A549 (cell line): ENCODE measurements at regions not wholly inside any gene's neighbourhood (a gene's known extent, or its start where the extent isn't known, plus 50 kb on each side); places are given as distances from the start of the nearest gene placed in this dataset.
"Not testable (repeated sequence)": the region's sequence is repeated elsewhere in the genome, so short reads cannot be mapped to it uniquely, and the experiment has no call there.

Source experiments
- ATAC-seq, 2 experiments: fragments of 200-7000 bp in 1 of 2; fragments of >200 bp in 1 of 2; cut with Nextera tagmentation in 1 of 2; cut with Tn5 transposase in 1 of 2; 3 replicates each; pipeline versions ENCODE4 v1.8.0 to v1.9.1; 2018 to 2020; ENCODE audit warnings: mild to moderate bottlenecking in 1 of 2, moderate library complexity in 1 of 2
- CTCF ChIA-PET: fragments of 300-600 bp; sonication (Branson Sonifier 250); formaldehyde crosslinking; extraction: SDS; loops from one replicate; lab custom pipeline; 2021; ENCODE audit warnings: antibody characterized with exemption, inconsistent platforms; lab: Yijun Ruan, JAX
- POLR2A ChIA-PET: fragments of 350-600 bp; formaldehyde crosslinking; extraction: SDS; loops from one replicate; lab custom pipeline; 2021; ENCODE audit warnings: antibody characterized with exemption, inconsistent platforms; lab: Yijun Ruan, JAX
- DNase-seq, 2 experiments: peaks; one replicate each; pipeline versions ENCODE4 v3.0.0 to v3.0.0-alpha.2; 2011 to 2016; ENCODE audit warnings: low read depth in 1 of 2, low spot score in 1 of 2
- FAIRE-seq: peaks from 2 replicates; lab custom pipeline; 2011; peaks lifted over from hg19 to GRCh38; lab: Jason Lieb, UNC
- H3K27ac ChIP-seq, 2 experiments: fragments of >200 bp; sonication (Bioruptor Twin); formaldehyde crosslinking; 3 replicates each; pipeline ENCODE4 v1.5.1; 2016 to 2017
- H3K4me1 ChIP-seq: fragments of >200 bp; sonication (Bioruptor Twin); formaldehyde crosslinking; 3 replicates; pipeline ENCODE4 v1.6.1; 2016
- H3K4me2 ChIP-seq: fragments of >200 bp; sonication (Bioruptor Twin); formaldehyde crosslinking; 3 replicates; pipeline ENCODE4 v1.6.1; 2016
- H3K4me3 ChIP-seq: fragments of >200 bp; sonication (Bioruptor Twin); formaldehyde crosslinking; 3 replicates; pipeline ENCODE4 v1.5.1; 2016
- H3K9me3 ChIP-seq: fragments of >200 bp; sonication (Bioruptor Twin); formaldehyde crosslinking; 3 replicates; pipeline ENCODE4 v1.6.1; 2016
- ATOH8 ChIP-seq: fragments of 250-450 bp; sonication (Bioruptor Pico); IDR thresholded peaks from 2 replicates; pipeline ENCODE4 v1.5.0; 2020; ENCODE audit warnings: low read depth, mild to moderate bottlenecking, moderate library complexity
- CEBPB ChIP-seq, 2 experiments: fragments of >200 bp in 1 of 2; sonication (Bioruptor Twin) in 1 of 2; formaldehyde crosslinking in 1 of 2; IDR thresholded peaks; 2 replicates each; pipeline ENCODE4 v1.6.1; 2012 to 2016
- E2F6 ChIP-seq: IDR thresholded peaks from 2 replicates; pipeline ENCODE4 v1.6.1; 2012; ENCODE audit warnings: low read depth, borderline replicate concordance
- EHF ChIP-seq: fragments of 250-450 bp; sonication (Bioruptor Pico); IDR thresholded peaks from 2 replicates; pipeline ENCODE4 v1.5.0; 2020; ENCODE audit warnings: mild to moderate bottlenecking
- EHMT2 ChIP-seq: fragments of 200-600 bp; sonication (generic); IDR thresholded peaks from 2 replicates; pipeline ENCODE4 v1.6.1; 2016; ENCODE audit warnings: antibody characterized with exemption, low read depth, mild to moderate bottlenecking, moderate library complexity
- EP300 ChIP-seq, 2 experiments: fragments of >200 bp; sonication (Bioruptor Twin); formaldehyde crosslinking; IDR thresholded peaks; 2 replicates in 1 of 2; 3 replicates in 1 of 2; pipeline ENCODE4 v1.6.1; 2016 to 2017
- GATA3 ChIP-seq: IDR thresholded peaks from 2 replicates; pipeline ENCODE4 v1.6.1; 2012; ENCODE audit warnings: borderline replicate concordance
- HDAC2 ChIP-seq: fragments of 200-600 bp; sonication (generic); IDR thresholded peaks from 2 replicates; pipeline ENCODE4 v1.6.1; 2016
- HMGXB4 ChIP-seq: fragments of 250-450 bp; sonication (Bioruptor Pico); IDR thresholded peaks from 2 replicates; pipeline ENCODE4 v1.5.0; 2021; ENCODE audit warnings: mild to moderate bottlenecking, moderate library complexity, borderline replicate concordance
- HOXA7 ChIP-seq: fragments of 250-450 bp; sonication (Bioruptor Pico); IDR thresholded peaks from 2 replicates; pipeline ENCODE4 v1.5.0; 2020; ENCODE audit warnings: mild to moderate bottlenecking, moderate library complexity
- HOXB13 ChIP-seq: fragments of 250-450 bp; sonication (Bioruptor Pico); IDR thresholded peaks from 2 replicates; pipeline ENCODE4 v1.5.0; 2020; ENCODE audit warnings: low read depth, mild to moderate bottlenecking, moderate library complexity
- HOXB5 ChIP-seq: fragments of 250-450 bp; sonication (Bioruptor Pico); IDR thresholded peaks from 2 replicates; pipeline ENCODE4 v1.5.0; 2020; ENCODE audit warnings: mild to moderate bottlenecking, moderate library complexity
- JUN ChIP-seq, 2 experiments: fragments of >200 bp; sonication (Bioruptor Twin); formaldehyde crosslinking; IDR thresholded peaks; 2 replicates in 1 of 2; 3 replicates in 1 of 2; pipeline ENCODE4 v1.6.1; 2016 to 2017
- KDM5A ChIP-seq: fragments of 200-600 bp; sonication (generic); IDR thresholded peaks from 2 replicates; pipeline ENCODE4 v1.6.1; 2016; ENCODE audit warnings: antibody characterized with exemption, mild to moderate bottlenecking
- MYC ChIP-seq: IDR thresholded peaks from 2 replicates; pipeline ENCODE4 v1.6.1; 2012; ENCODE audit warnings: mild to moderate bottlenecking, inconsistent platforms, low read length, improper control_type of control experiment, borderline replicate concordance
- NFE2L2 ChIP-seq: fragments of 150-350 bp; conservative IDR thresholded peaks from 2 replicates; pipeline ENCODE4 v1.6.1; 2014; ENCODE audit warnings: low read length
- PBX3 ChIP-seq: IDR thresholded peaks from 2 replicates; pipeline ENCODE4 v1.6.1; 2012
- POLR2A ChIP-seq: IDR thresholded peaks from 2 replicates; pipeline ENCODE4 v1.6.1; 2012; ENCODE audit warnings: mild to moderate bottlenecking, low read length
- POLR2AphosphoS2 ChIP-seq: conservative IDR thresholded peaks from 2 replicates; pipeline ENCODE4 v1.6.1; 2012; ENCODE audit warnings: low read length, improper control_type of control experiment, inconsistent platforms
- SMC3 ChIP-seq: fragments of >200 bp; sonication (Bioruptor Twin); formaldehyde crosslinking; IDR thresholded peaks from 3 replicates; pipeline ENCODE4 v1.6.1; 2018; ENCODE audit warnings: inconsistent platforms
- USF2 ChIP-seq: fragments of 450-650 bp; IDR thresholded peaks from 2 replicates; pipeline ENCODE4 v1.6.1; 2014; ENCODE audit warnings: antibody characterized with exemption
- ZC3H11A ChIP-seq: fragments of 450-650 bp; IDR thresholded peaks from 2 replicates; pipeline ENCODE4 v1.6.1; 2014; ENCODE audit warnings: antibody characterized with exemption, mild to moderate bottlenecking
- ZFP36 ChIP-seq: fragments of 450-650 bp; IDR thresholded peaks from 2 replicates; pipeline ENCODE4 v1.6.1; 2014; ENCODE audit warnings: borderline replicate concordance; ENCODE audit not compliant: partially characterized antibody
- WGBS: methylation state at CpG from one replicate; pipeline ENCODE4 v1.1.6; 2017; ENCODE audit errors: missing lambda C conversion rate; 5-methylcytosine and 5-hydroxymethylcytosine counted together

GRCh38 chr6:163861627-163862026, 447.1 kb downstream of the QKI start (continued):
- no peak for TF ChIP-seq HMGXB4
- TF ChIP-seq POLR2A = no peak

GRCh38 chr6:163860287-163861081, 446.0 kb downstream of the QKI start:
- CTCF ChIA-PET = no interaction called here
- POLR2A ChIA-PET = no interaction called here
- Histone ChIP-seq H3K4me2 (no peak overlapping the region), H3K27ac (no peak overlapping the region), H3K9me3 (no peaks in the 10 kb centered on the region)
- ATAC-seq = no peak
- TF ChIP-seq EHMT2 (no peak), GATA3 (no peak), EP300 (IDR thresholded peaks at IDR 0.05) (no peak), HOXB5 (CRISPR knock-in tag) (no peak), ZC3H11A (no peak), HMGXB4 (no peak), JUN (IDR thresholded peaks at IDR 0.05) (no peak), PBX3 (no peak), HOXB13 (CRISPR knock-in tag) (no peak), KDM5A (no peak), HDAC2 (no peak), USF2 (no peak), NFE2L2 (no peak), HOXA7 (no peak)
- TF ChIP-seq, all 56 proteins: peak for 0
- WGBS = 39% methylated on average over 9 of the region's 12 CpGs
- DNase-seq (no peak), FAIRE-seq (no peak)
- H3K4me1 ChIP-seq = no peaks in the 10 kb centered on the region
- H3K4me3 ChIP-seq = no peak overlapping the region

- H3K9me3 ChIP-seq, CTCF ChIA-PET, ATAC-seq, POLR2A ChIA-PET, H3K4me3 ChIP-seq, H3K4me1 ChIP-seq, H3K27ac ChIP-seq, FAIRE-seq, DNase-seq, H3K4me2 ChIP-seq: not testable (repeated sequence)
- WGBS = 0% methylated on average over 3 of the region's 5 CpGs
These were observed 444.4 kb downstream of the QKI start for GRCh38 chr6:163858870-163859269.

GRCh38 chr6:163857421-163857820, 442.9 kb downstream of the QKI start:
- 10% methylated on average over 2 of the region's 2 CpGs for WGBS
- FAIRE-seq (no peak), ATAC-seq (no peak), DNase-seq (no peak)
- POLR2A ChIA-PET = no interaction called here
- H3K9me3 ChIP-seq = no peaks in the 10 kb centered on the region
- no peak overlapping the region for H3K27ac ChIP-seq
- CTCF ChIA-PET = no interaction called here
- no peak overlapping the region for H3K4me2 ChIP-seq
- no peaks in the 10 kb centered on the region for H3K4me1 ChIP-seq
- no peak overlapping the region for H3K4me3 ChIP-seq
- no peak for TF ChIP-seq E2F6
- no peak for TF ChIP-seq MYC
- no peak for TF ChIP-seq ATOH8 (CRISPR knock-in tag)
- TF ChIP-seq EHF (CRISPR knock-in tag) = no peak
- no peak for TF ChIP-seq ZFP36
- no peak for TF ChIP-seq POLR2AphosphoS2
- no peak for TF ChIP-seq EHMT2
- TF ChIP-seq SMC3 = no peak
- TF ChIP-seq HMGXB4 = no peak
- TF ChIP-seq HOXA7 = no peak
- no peak for TF ChIP-seq POLR2A
- no peak for TF ChIP-seq CEBPB (IDR thresholded peaks at IDR 0.05)
